ENCODE measurements at regions not wholly inside any gene's neighbourhood (a gene's known extent, or its start where the extent isn't known, plus 50 kb on each side); places are given as distances from the start of the nearest gene placed in this dataset.
A peak's percentile ranks its signal among the peaks of the same experiment; 100 is the strongest.
"Not testable (repeated sequence)": the region's sequence is repeated elsewhere in the genome, so short reads cannot be mapped to it uniquely, and the experiment has no call there.

DNA sequence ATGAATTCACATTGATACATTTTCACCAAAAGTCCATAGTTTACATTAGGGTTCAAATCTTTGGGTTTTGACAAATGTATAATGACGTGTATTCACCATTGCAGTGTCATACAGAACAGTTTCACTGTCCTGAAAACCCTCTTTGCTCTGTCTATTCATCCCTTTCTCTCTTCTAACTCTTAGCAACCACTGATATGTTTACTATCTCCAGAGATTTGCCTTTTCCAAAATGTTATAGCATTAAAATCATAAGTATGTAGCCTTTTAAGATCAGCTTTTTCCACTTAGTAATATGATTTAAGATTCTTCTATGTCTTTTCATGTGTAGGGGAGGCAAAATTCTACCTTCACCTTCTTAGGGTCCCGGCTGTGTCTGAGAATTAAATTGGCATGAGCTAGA, 203.8 kb downstream of the TPRG1 start:
- no peak for DNase-seq (ENCODE audit: low read depth)

- DNase-seq (ENCODE audit: low read depth), result no peak
Observed at GRCh38 chr3:189383630-189384029, 211.9 kb downstream of the TPRG1 start.

DNA sequence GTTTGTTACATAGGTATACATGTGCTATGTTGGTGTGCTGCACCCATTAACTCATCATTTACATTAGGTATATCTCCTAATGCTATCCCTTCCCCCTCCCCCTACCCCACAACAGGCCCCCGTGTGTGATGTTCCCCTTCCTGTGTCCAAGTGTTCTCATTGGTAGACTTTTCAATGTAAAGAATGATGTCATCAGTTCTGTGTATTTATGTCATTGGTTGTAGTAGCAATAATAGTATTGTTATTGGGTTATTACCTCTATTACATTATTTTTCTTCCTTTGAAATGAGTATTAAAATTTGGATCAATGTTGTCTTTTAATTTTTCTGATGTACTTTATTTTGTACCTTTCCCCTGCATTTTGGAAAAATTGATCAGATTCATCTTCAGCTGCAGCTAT, 214.1 kb downstream of the TPRG1 start:
- not testable (repeated sequence) for DNase-seq (ENCODE audit: low read depth)

DNA sequence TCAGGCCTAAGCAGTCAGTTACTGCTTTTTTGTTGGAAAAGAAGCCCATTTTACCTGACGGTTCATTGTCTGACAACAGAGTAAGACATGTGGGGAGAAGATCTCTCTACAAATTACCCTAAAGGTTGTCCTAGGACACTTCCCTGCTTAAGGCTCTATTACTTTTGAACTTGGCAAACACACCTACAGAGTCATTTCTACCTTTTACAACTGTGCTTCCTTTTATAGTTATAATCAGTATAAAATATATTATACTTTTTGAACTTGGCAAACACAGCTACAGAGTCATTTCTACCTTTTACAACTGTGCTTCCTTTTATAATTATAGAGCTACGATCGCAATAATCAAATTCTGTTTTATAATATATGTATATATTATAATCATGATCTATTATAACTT, 215.0 kb downstream of the TPRG1 start:
- DNase-seq (ENCODE audit: low read depth), result no peak

GRCh38 chr3:189389346-189389745, 217.6 kb downstream of the TPRG1 start:
- peak; percentile 11 for DNase-seq (ENCODE audit: low read depth)

DNA sequence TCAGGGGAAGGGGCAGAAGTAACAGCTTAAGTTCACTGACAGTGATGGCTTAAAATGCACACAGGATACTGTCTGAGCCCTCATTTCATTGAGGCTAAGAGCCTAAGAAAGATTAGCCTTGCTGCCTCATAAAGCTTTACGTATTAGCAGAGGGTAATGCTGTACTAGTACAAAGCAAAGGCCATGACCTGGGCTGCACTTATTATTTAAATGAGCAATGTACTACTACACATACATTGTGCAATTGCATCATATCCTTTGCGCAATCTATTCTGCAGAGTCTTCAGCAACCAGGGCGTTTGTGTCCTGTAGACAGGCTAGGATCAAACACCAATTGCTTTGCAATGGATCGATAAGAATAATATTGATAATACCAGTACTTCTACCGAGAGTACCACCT, 221.8 kb downstream of the TPRG1 start:
- peak; percentile 27 for DNase-seq (ENCODE audit: low read depth)

- DNase-seq (ENCODE audit: low read depth), result no peak
Observed at GRCh38 chr3:189394599-189395121, 222.9 kb downstream of the TPRG1 start.

GRCh38 chr3:189395825-189396224, 224.1 kb downstream of the TPRG1 start:
- DNase-seq (ENCODE audit: low read depth), result no peak

DNA sequence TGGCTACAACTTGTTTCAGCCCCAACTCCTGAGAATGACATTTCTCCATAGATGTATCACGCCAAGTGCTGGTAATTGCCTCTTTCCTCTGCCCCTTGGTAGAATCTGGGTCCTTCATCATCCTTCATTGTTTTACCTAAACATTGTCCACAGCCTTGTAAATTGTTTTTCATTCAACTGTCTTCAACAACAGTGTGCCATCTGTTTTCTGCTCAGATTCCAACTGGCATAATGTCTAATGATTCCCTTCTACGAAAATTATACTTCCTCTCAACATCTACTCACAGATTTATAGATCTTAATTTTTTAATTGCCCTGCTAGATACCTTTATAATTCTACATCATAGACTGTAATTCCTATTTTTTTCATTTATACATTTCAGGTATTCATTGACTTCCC, 226.9 kb downstream of the TPRG1 start:
- no peak for DNase-seq (ENCODE audit: low read depth)

- DNase-seq (ENCODE audit: low read depth), result no peak
Observed at GRCh38 chr3:189401196-189401595, 229.4 kb downstream of the TPRG1 start.

GRCh38 chr3:189403194-189403593, 228.0 kb upstream of the TP63 start:
- DNase-seq (ENCODE audit: low read depth), result no peak

DNA sequence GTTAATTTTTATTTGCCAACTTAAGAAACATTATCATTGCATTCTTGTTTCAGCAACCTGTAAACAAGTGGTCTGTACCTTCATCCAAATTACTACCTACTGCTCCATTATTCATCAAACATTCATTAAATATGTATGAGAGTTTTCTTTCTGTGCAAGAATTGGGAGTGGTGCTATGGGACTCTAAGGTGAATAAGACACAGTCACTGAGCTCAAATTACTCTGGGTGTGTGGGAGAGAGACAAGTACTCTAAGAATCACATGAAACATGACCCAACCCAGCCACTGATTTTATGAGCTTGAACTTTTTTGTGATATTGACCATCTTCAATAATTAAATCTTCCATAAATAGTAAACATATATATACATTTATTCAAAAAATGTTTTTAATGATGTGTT, 227.2 kb upstream of the TP63 start:
- DNase-seq (ENCODE audit: low read depth), result no peak

- no peak for DNase-seq (ENCODE audit: low read depth)
Observed at GRCh38 chr3:189404797-189405484, 226.2 kb upstream of the TP63 start.

- no peak for DNase-seq (ENCODE audit: low read depth)
Observed at GRCh38 chr3:189406148-189406547, 225.0 kb upstream of the TP63 start.

GRCh38 chr3:189410522-189410921, 220.7 kb upstream of the TP63 start:
- DNase-seq (ENCODE audit: low read depth), result no peak

DNA sequence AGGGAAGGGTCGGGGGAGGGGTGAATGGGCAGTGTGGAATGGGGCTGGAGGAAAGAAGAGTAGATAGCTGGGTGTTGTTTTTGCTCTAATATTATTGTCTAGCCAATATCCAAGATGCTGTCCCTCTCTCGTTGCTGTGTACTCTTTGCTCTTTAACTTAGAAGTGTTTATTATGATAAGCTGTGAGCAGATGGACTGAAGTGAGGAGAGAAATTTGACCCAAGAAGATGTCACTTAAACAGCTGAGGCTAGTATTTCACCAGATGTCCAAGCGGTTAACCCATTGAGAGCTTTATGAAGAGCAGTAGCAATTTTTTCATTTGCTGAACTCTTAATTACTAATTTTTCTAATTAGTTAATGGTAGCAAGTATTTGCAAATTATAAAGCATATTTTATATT, 212.2 kb upstream of the TP63 start:
- DNase-seq (ENCODE audit: low read depth), result no peak

- DNase-seq (ENCODE audit: low read depth), result no peak
Observed at GRCh38 chr3:189419683-189420082, 211.5 kb upstream of the TP63 start.

- no peak for DNase-seq (ENCODE audit: low read depth)
Observed at GRCh38 chr3:189424922-189425321, 206.3 kb upstream of the TP63 start.

- no peak for DNase-seq (ENCODE audit: low read depth)
Observed at GRCh38 chr3:189429019-189429418, 202.2 kb upstream of the TP63 start.

GRCh38 chr3:189430166-189430565, 201.0 kb upstream of the TP63 start:
- DNase-seq (ENCODE audit: low read depth), result no peak

DNA sequence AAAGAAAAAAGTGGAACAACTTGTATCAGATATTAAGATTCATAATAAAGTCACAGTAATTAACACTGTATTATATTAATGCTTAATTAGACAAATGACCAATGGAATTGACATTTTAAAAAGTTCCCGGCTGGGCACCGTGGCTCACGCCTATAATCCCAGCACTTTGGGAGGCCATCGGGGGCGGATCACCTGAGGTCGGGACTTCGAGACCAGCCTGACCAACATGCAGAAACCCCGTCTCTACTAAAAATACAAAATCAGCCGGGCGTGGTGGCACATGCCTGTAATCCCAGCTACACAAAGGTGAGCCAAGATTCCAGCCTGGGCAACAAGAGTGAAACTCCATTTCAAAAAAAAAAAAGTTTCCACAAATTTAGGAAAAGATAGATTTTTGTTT, 188.9 kb upstream of the TP63 start:
- not testable (repeated sequence) for DNase-seq (ENCODE audit: low read depth)

- DNase-seq (ENCODE audit: low read depth), result no peak
Observed at GRCh38 chr3:189446959-189447560, 184.1 kb upstream of the TP63 start.

- no peak for DNase-seq (ENCODE audit: low read depth)
Observed at GRCh38 chr3:189449084-189449483, 182.1 kb upstream of the TP63 start.

DNA sequence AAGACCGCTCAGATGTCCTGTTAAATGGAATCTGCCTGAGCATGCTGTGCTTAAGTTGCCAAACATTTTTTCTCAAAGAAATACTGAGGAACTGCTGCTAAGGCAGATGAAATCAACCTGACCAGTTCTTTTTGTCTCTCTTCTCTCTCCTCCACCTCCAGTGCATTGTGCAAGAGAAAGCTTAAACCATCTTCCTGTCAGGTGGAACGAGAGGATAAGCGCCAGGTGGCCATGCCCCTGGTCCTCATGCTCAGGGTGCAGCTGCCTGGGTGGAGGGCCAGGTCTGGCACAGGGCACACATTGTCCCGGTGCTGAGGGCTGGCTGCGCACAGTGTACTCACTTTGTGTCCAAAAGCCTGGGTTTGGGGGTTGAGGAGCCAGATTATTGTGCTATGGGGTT, 176.2 kb upstream of the TP63 start:
- no peak for DNase-seq (ENCODE audit: low read depth)
